ENCODE measurements at regions not wholly inside any gene's neighbourhood (a gene's known extent, or its start where the extent isn't known, plus 50 kb on each side); places are given as distances from the start of the nearest gene placed in this dataset.

DNA sequence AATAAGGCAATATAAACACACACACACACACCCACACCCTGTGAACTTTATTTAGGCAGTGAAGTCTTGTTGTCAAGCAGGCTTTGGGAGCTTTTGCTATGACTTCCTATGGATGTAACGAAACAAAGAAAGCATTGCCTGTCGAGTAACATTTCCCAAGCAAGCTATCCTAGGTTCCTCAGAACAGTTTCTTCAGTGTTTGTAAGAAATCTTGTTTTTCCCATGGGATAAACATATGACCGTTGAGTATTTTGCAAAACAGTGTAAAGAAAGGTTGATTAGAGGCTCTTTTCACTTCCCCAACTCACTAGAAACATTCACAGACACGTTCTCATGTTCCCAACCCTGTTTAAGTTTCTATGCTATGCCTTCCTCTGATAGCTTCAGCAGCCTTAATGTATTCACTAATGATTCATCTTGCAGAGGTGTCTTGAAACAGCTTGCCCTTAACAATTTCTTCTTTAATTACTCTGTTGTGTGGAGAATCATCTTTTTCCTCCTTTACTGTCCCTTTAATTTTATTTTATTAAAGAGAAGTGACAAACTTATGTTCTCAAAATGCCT, 1947.1 kb upstream of the TENM3 start:
- DNase-seq (ENCODE audit: low read depth), result no peak
- in situ Hi-C loops (cut with HindIII; ENCODE audit: low sequenced_read_pairs), result no loop called here
- TF ChIP-seq, protein P1, sequence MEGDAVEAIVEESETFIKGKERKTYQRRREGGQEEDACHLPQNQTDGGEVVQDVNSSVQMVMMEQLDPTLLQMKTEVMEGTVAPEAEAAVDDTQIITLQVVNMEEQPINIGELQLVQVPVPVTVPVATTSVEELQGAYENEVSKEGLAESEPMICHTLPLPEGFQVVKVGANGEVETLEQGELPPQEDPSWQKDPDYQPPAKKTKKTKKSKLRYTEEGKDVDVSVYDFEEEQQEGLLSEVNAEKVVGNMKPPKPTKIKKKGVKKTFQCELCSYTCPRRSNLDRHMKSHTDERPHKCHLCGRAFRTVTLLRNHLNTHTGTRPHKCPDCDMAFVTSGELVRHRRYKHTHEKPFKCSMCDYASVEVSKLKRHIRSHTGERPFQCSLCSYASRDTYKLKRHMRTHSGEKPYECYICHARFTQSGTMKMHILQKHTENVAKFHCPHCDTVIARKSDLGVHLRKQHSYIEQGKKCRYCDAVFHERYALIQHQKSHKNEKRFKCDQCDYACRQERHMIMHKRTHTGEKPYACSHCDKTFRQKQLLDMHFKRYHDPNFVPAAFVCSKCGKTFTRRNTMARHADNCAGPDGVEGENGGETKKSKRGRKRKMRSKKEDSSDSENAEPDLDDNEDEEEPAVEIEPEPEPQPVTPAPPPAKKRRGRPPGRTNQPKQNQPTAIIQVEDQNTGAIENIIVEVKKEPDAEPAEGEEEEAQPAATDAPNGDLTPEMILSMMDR (IDR thresholded peaks at IDR 0.05; ENCODE audit: low read depth, low read length, missing control alignments), result no peak
- H3K4me3 ChIP-seq (ENCODE audit: low read depth, low read length), result no peak overlapping the region

DNA sequence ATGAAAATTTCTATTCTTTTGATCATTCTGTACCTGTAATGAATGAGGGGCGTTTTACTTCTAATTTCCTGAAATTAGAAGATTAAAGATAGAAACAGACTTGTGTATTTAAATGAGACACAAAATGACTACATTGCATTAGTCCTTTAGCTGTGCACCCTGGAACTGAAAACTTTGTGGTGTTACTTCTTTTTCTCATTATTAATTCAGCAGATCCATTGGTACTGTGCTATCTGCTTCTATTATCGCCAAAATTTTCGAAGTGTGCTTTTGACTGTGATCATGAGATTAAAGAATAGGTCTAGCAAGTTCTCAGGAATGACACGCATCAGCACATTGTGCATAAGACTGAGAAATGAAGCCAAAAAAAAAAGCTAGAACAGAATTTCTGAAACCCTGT, 1938.9 kb upstream of the TENM3 start:
- no peak overlapping the region for H3K4me3 ChIP-seq (ENCODE audit: low read depth, low read length)
- no peak for DNase-seq (ENCODE audit: low read depth)
- TF ChIP-seq, protein P1 (IDR thresholded peaks at IDR 0.05; ENCODE audit: low read depth, low read length, missing control alignments), result no peak
- in situ Hi-C loops (cut with HindIII; ENCODE audit: low sequenced_read_pairs), result no loop called here

DNA sequence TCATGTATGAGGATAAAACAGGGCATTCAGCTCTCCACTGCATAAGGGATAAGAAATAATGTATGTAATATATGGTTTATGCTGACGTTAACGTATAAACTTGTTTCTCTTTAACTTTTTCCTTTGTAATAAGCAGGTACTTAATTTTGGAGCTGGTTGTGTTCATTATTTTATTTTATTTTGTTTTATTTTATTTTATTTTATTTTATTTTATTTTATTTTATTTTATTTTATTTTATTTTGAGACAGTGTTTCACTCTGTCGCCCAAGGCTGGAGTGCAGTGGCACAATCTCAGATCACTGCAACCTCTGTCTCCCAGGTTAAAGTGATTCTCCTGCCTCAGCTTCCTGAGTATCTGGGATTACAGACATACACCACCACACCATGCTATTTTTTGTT, 1932.6 kb upstream of the TENM3 start:
- DNase-seq (ENCODE audit: low read depth), result no peak
- H3K4me3 ChIP-seq (ENCODE audit: low read depth, low read length), result no peak overlapping the region
- in situ Hi-C loops (cut with HindIII; ENCODE audit: low sequenced_read_pairs), result no loop called here
- TF ChIP-seq, protein P1 (IDR thresholded peaks at IDR 0.05; ENCODE audit: low read depth, low read length, missing control alignments), result no peak

DNA sequence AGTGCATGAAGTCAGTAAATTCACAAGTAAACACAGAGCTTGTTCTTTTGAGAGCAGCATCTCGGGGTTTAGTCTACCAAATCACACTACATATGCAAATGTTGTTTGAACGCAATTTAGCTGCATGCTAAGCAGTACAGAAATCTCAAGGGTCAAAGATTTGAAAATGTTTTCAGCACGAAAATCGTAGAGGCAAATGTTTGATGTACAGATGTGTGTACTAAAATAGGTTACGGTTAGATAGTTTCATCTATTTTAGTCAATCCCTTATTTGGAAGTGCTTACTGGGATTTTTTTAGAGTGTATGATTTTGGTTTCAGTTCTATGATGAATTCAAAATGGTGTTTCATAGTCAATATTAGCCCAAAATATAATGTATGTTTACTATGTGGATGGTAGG, 1928.2 kb upstream of the TENM3 start:
- TF ChIP-seq, protein P1 (IDR thresholded peaks at IDR 0.05; ENCODE audit: low read depth, low read length, missing control alignments), result no peak
- no peak overlapping the region for H3K4me3 ChIP-seq (ENCODE audit: low read depth, low read length)
- in situ Hi-C loops (cut with HindIII; ENCODE audit: low sequenced_read_pairs), result no loop called here
- no peak for DNase-seq (ENCODE audit: low read depth)

DNA sequence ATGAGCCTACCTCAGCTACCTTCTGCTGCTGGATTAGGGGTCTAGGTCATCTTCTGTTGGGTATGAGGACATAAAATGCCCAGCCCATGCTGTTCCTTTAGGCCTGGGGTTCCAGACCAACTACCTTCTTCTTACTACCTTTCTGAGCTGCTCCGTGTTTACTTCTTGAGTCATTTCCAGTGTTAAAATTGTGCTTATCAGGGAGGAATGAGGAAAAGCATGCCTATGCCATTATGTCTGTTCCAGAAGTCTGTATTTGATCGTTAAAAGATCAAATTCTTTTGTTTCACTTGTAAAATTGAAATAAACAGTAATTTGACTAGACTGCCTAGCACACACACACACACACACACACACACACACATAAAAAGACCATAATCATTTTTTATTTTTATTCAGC, 1912.7 kb upstream of the TENM3 start:
- no peak overlapping the region for H3K4me3 ChIP-seq (ENCODE audit: low read depth, low read length)
- TF ChIP-seq, protein P1 (IDR thresholded peaks at IDR 0.05; ENCODE audit: low read depth, low read length, missing control alignments), result no peak
- no peak for DNase-seq (ENCODE audit: low read depth)
- in situ Hi-C loops (cut with HindIII; ENCODE audit: low sequenced_read_pairs), result no loop called here

DNA sequence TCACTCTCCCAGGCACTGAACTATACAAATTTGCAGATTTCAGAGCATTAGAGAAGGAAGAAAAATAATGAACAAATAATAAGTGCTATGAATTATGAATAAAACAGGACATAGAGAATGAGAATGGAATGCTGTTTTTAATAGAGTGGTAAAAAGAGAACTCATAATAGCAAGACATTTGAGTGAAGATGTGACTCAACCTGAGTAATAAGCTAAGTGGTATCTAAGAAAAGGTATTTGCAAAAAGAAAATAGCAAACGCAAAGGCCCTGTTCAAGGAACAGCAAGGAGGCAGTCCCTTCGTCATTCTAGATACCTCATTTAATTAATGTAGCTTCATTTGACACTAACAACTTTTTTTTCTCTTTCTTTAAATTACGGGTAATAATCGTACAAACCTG, 1910.0 kb upstream of the TENM3 start:
- in situ Hi-C loops (cut with HindIII; ENCODE audit: low sequenced_read_pairs), result no loop called here
- TF ChIP-seq, protein P1 (IDR thresholded peaks at IDR 0.05; ENCODE audit: low read depth, low read length, missing control alignments), result no peak
- H3K4me3 ChIP-seq (ENCODE audit: low read depth, low read length), result no peak overlapping the region
- DNase-seq (ENCODE audit: low read depth), result no peak

DNA sequence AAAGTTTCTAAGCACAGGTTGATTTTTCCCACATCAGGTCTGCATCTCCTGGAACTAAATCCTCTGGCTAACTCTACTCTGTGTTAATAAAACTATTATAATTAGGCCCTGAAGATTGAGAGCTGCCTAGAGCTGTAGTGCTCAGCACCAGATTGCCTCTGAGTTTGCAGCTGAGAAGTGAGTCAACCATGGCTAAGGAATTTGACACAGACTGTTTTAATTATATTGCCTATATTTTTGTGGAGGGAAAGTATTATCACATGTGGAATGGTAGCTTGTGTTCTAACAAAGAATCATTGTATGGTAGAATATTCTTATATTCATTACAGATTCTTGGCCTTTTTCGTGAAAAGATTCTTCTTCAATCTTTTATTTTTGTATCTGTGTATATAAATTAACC, 1907.6 kb upstream of the TENM3 start:
- no peak overlapping the region for H3K4me3 ChIP-seq (ENCODE audit: low read depth, low read length)
- in situ Hi-C loops (cut with HindIII; ENCODE audit: low sequenced_read_pairs), result no loop called here
- DNase-seq (ENCODE audit: low read depth), result no peak
- TF ChIP-seq, protein P1 (IDR thresholded peaks at IDR 0.05; ENCODE audit: low read depth, low read length, missing control alignments), result no peak

All from astrocyte of the cerebellum (primary cell).